DOHH2 (cell line): ENCODE measurements at regions not wholly inside any gene's neighbourhood (a gene's known extent, or its start where the extent isn't known, plus 50 kb on each side); places are given as distances from the start of the nearest gene placed in this dataset.

ENCODE experiments used
- H3F3A ChIP-seq: fragments of 200-600 bp; sonication (generic), shearing (Covaris generic); 2 replicates; pipeline ENCODE4 v1.6.0; 2016; ENCODE audit warnings: antibody characterized with exemption, mild to moderate bottlenecking; ENCODE audit not compliant: control insufficient read depth, insufficient read depth
- H3K27ac ChIP-seq: fragments of 200-600 bp; sonication (generic); 2 replicates; pipeline ENCODE4 v1.5.1; 2014; ENCODE audit warnings: low read depth, mild to moderate bottlenecking, low read length, moderate library complexity
- H3K27me3 ChIP-seq: fragments of 200-600 bp; sonication (generic); 2 replicates; pipeline ENCODE4 v1.6.1; 2014; ENCODE audit warnings: mild to moderate bottlenecking, low read length, mixed read lengths; ENCODE audit not compliant: control insufficient read depth
- H3K36me3 ChIP-seq: fragments of 200-600 bp; sonication (generic); 2 replicates; pipeline ENCODE4 v1.6.1; 2014; ENCODE audit warnings: mild to moderate bottlenecking, low read length, moderate library complexity, mixed read lengths; ENCODE audit not compliant: control insufficient read depth
- H3K4me1 ChIP-seq: fragments of 200-600 bp; sonication (generic); 2 replicates; pipeline ENCODE4 v1.6.1; 2014; ENCODE audit warnings: mild to moderate bottlenecking, low read length, mixed read lengths; ENCODE audit not compliant: control insufficient read depth
- H3K4me2 ChIP-seq: fragments of 200-600 bp; sonication (generic); 2 replicates; pipeline ENCODE4 v1.6.0; 2014; ENCODE audit warnings: mild to moderate bottlenecking, low read length, moderate library complexity
- H3K4me3 ChIP-seq: fragments of 200-600 bp; sonication (generic); 2 replicates; pipeline ENCODE4 v1.5.1; 2014; ENCODE audit warnings: mild to moderate bottlenecking, low read length, mixed read lengths
- H3K79me2 ChIP-seq: fragments of 200-600 bp; sonication (generic); 2 replicates; pipeline ENCODE4 v1.6.1; 2014; ENCODE audit warnings: mild to moderate bottlenecking, low read length, mixed read lengths; ENCODE audit not compliant: control insufficient read depth
- H3K9me2 ChIP-seq: fragments of 200-600 bp; sonication (generic); replicated peaks from 2 replicates; pipeline ENCODE4 v1.6.1; 2014; ENCODE audit warnings: mild to moderate bottlenecking, low read length, mixed read lengths; ENCODE audit not compliant: control insufficient read depth
- H3K9me3 ChIP-seq: fragments of 200-600 bp; sonication (generic); 2 replicates; pipeline ENCODE4 v1.6.1; 2014; ENCODE audit warnings: antibody characterized with exemption, low read length, mixed read lengths; ENCODE audit not compliant: control insufficient read depth, insufficient read depth
- H4K20me1 ChIP-seq: fragments of 200-600 bp; sonication (generic); 2 replicates; pipeline ENCODE4 v1.6.0; 2014; ENCODE audit warnings: low read depth, mild to moderate bottlenecking, antibody characterized with exemption, low read length, moderate library complexity; ENCODE audit not compliant: control insufficient read depth, insufficient read depth
- EZH2phosphoT487 ChIP-seq: fragments of 200-600 bp; sonication (generic); IDR thresholded peaks from 2 replicates; pipeline ENCODE4 v1.6.1; 2017; ENCODE audit warnings: borderline replicate concordance, mild to moderate bottlenecking, antibody characterized with exemption, low read length, moderate library complexity, mixed read lengths
- TF ChIP-seq, protein P1 (sequence below): fragments of 200-600 bp; sonication (generic); IDR thresholded peaks from one replicate; pipeline ENCODE4 v1.5.1; 2014; ENCODE audit warnings: antibody characterized with exemption, mild to moderate bottlenecking, low read depth, low read length; ENCODE audit not compliant: poor library complexity, severe bottlenecking

DNA sequence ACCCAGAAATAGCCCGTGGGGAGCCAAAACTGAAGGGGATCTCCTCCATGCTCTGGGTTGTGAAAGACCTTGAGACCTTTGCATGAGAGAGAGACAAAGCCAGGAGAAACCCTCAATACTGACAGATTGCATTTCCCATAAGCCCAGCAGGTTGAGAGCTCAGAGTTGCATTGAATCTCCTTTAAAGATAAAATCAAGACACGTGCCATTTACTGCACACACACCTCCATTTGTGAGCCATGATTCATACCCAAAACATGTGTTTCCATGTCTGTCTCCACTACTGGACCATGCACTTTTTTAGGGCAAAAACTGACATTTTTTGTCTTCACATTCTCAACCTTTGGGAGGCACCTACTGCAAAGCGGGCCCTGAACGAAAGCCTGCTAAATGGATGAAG is 144.0 kb upstream of the NRIP1 start:
- H3K4me3 ChIP-seq = no peak overlapping the region
- no peaks in the 10 kb centered on the region for H3K27me3 ChIP-seq
- H3K79me2 ChIP-seq = no peaks in the 10 kb centered on the region
- no peaks in the 10 kb centered on the region for H3F3A ChIP-seq
- no peaks in the 10 kb centered on the region for H3K36me3 ChIP-seq
- H3K4me2 ChIP-seq = no peak overlapping the region
- no peaks in the 10 kb centered on the region for H4K20me1 ChIP-seq
- H3K9me2 ChIP-seq = no peaks in the 10 kb centered on the region
- H3K9me3 ChIP-seq = no peaks in the 10 kb centered on the region
- no peak overlapping the region for H3K27ac ChIP-seq
- TF ChIP-seq, protein P1, sequence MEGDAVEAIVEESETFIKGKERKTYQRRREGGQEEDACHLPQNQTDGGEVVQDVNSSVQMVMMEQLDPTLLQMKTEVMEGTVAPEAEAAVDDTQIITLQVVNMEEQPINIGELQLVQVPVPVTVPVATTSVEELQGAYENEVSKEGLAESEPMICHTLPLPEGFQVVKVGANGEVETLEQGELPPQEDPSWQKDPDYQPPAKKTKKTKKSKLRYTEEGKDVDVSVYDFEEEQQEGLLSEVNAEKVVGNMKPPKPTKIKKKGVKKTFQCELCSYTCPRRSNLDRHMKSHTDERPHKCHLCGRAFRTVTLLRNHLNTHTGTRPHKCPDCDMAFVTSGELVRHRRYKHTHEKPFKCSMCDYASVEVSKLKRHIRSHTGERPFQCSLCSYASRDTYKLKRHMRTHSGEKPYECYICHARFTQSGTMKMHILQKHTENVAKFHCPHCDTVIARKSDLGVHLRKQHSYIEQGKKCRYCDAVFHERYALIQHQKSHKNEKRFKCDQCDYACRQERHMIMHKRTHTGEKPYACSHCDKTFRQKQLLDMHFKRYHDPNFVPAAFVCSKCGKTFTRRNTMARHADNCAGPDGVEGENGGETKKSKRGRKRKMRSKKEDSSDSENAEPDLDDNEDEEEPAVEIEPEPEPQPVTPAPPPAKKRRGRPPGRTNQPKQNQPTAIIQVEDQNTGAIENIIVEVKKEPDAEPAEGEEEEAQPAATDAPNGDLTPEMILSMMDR = no peak
- no peak for TF ChIP-seq EZH2phosphoT487
- H3K4me1 ChIP-seq = no peaks in the 10 kb centered on the region

DNA sequence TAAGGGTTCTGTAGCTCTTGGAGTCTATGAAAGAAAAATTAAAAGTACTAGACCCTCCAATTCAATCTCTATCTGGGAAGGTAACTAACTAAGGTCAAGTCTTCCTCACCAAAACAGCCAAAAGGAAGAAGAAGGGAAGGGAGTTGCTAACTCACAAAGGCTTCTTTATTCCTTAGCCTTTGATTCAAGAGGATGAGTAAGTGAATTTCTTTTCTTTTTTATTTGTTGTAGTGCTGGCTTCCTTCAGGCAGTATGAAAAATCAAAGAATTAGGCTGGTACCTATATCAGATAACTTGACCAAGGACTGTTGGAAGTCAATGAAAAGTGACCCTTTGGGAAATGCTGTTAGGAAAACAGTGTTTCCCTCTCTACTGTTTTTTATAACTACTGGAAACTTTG is 144.4 kb upstream of the NRIP1 start:
- Histone ChIP-seq H3K27me3 (no peaks in the 10 kb centered on the region), H3K4me3 (no peak overlapping the region), H3K27ac (no peak overlapping the region), H4K20me1 (no peaks in the 10 kb centered on the region), H3K4me1 (no peaks in the 10 kb centered on the region), H3F3A (no peaks in the 10 kb centered on the region), H3K79me2 (no peaks in the 10 kb centered on the region), H3K36me3 (no peaks in the 10 kb centered on the region), H3K4me2 (no peak overlapping the region), H3K9me2 (no peaks in the 10 kb centered on the region), H3K9me3 (no peaks in the 10 kb centered on the region)
- TF ChIP-seq, protein P1 = no peak
- TF ChIP-seq EZH2phosphoT487 = no peak

DNA sequence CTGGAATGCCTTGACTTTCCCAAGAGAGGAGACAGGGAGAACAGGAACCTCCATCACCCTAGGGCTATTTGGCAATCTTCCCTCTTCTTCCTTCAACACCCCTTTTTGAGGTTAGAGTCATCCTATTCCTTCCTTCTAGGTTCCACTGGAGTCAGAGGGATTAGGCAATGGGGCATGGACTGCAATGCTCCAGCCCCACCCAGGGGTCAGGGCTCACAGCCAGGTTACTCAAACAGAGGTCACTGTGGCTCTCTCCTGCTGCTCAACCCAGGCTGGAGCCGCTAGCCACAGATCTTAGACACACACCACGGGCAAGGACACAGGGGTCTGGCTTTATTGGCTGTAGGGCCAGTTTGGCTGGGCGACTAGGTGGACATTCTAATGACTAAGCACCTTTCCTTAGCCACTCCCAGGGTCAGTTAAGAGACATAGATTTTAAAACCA is 145.5 kb upstream of the NRIP1 start:
- Histone ChIP-seq H3K27me3 (no peaks in the 10 kb centered on the region), H3K27ac (no peak overlapping the region), H3K9me3 (no peaks in the 10 kb centered on the region), H3K9me2 (no peaks in the 10 kb centered on the region), H3K4me2 (no peak overlapping the region), H3K4me3 (no peak overlapping the region), H4K20me1 (no peaks in the 10 kb centered on the region), H3F3A (no peaks in the 10 kb centered on the region), H3K79me2 (no peaks in the 10 kb centered on the region), H3K36me3 (no peaks in the 10 kb centered on the region), H3K4me1 (no peaks in the 10 kb centered on the region)
- TF ChIP-seq EZH2phosphoT487 = no peak
- TF ChIP-seq, protein P1 = no peak
